ENCODE measurements at regions not wholly inside any gene's neighbourhood (a gene's known extent, or its start where the extent isn't known, plus 50 kb on each side); places are given as distances from the start of the nearest gene placed in this dataset.

- peak; percentile 40 to 52 for DNase-seq (ENCODE audit: extremely low spot score in 2 of 2)
- Histone ChIP-seq H3K4me3 (no peak overlapping the region), H3K36me3 (no peaks in the 10 kb centered on the region), H3K27me3 (no peaks in the 10 kb centered on the region), H3K9me3 (no peaks in the 10 kb centered on the region), H3K27ac (no peak overlapping the region), H3K4me1 (no peaks in the 10 kb centered on the region)
- TF ChIP-seq POLR2A (IDR thresholded peaks at IDR 0.05) (no peak), CTCF (IDR thresholded peaks at IDR 0.05) (no peak), POLR2AphosphoS5 (IDR thresholded peaks at IDR 0.05; ENCODE audit: insufficient read depth in 1 of 2, low read depth in 1 of 2) (no peak)
- intact Hi-C loops (cut with DNase I): no loop called here
Observed at GRCh38 chr19:32174386-32175113, 170.9 kb upstream of the ZNF507 start.

GRCh38 chr19:32176591-32176990 is 168.8 kb upstream of the ZNF507 start:
- H3K27ac ChIP-seq: no peak overlapping the region
- H3K9me3 ChIP-seq: no peaks in the 10 kb centered on the region
- TF ChIP-seq POLR2AphosphoS5 (IDR thresholded peaks at IDR 0.05; ENCODE audit: insufficient read depth in 1 of 2, low read depth in 1 of 2) (no peak), POLR2A (IDR thresholded peaks at IDR 0.05) (no peak), CTCF (IDR thresholded peaks at IDR 0.05) (no peak)
- no peaks in the 10 kb centered on the region for H3K27me3 ChIP-seq
- H3K36me3 ChIP-seq: no peaks in the 10 kb centered on the region
- no peaks in the 10 kb centered on the region for H3K4me1 ChIP-seq
- H3K4me3 ChIP-seq: no peak overlapping the region
- intact Hi-C loops (cut with DNase I): no loop called here
- peak; percentile 44 to 46 for DNase-seq (ENCODE audit: extremely low spot score in 2 of 2)

- no peaks in the 10 kb centered on the region for H3K9me3 ChIP-seq
- no peak overlapping the region for H3K4me3 ChIP-seq
- H3K27me3 ChIP-seq: no peaks in the 10 kb centered on the region
- intact Hi-C loops (cut with DNase I): no loop called here
- TF ChIP-seq CTCF (IDR thresholded peaks at IDR 0.05) (no peak), POLR2AphosphoS5 (IDR thresholded peaks at IDR 0.05; ENCODE audit: insufficient read depth in 1 of 2, low read depth in 1 of 2) (no peak), POLR2A (IDR thresholded peaks at IDR 0.05) (no peak)
- DNase-seq (ENCODE audit: extremely low spot score in 2 of 2): no peak
- no peaks in the 10 kb centered on the region for H3K4me1 ChIP-seq
- H3K36me3 ChIP-seq: no peaks in the 10 kb centered on the region
- no peak overlapping the region for H3K27ac ChIP-seq
Observed at GRCh38 chr19:32177686-32178085, 167.7 kb upstream of the ZNF507 start.

- H3K36me3 ChIP-seq: no peaks in the 10 kb centered on the region
- TF ChIP-seq CTCF (IDR thresholded peaks at IDR 0.05) (no peak), POLR2A (IDR thresholded peaks at IDR 0.05) (no peak), POLR2AphosphoS5 (IDR thresholded peaks at IDR 0.05; ENCODE audit: insufficient read depth in 1 of 2, low read depth in 1 of 2) (no peak)
- H3K9me3 ChIP-seq: no peaks in the 10 kb centered on the region
- H3K4me1 ChIP-seq: no peaks in the 10 kb centered on the region
- H3K27me3 ChIP-seq: no peaks in the 10 kb centered on the region
- intact Hi-C loops (cut with DNase I): no loop called here
- DNase-seq (ENCODE audit: extremely low spot score in 2 of 2): peak in 1 of 2 donors; percentile 74
- no peak overlapping the region for H3K4me3 ChIP-seq
- no peak overlapping the region for H3K27ac ChIP-seq
Observed at GRCh38 chr19:32178401-32178800, 167.0 kb upstream of the ZNF507 start.

GRCh38 chr19:32178956-32179355 is 166.5 kb upstream of the ZNF507 start:
- Histone ChIP-seq H3K9me3 (no peaks in the 10 kb centered on the region), H3K27me3 (no peaks in the 10 kb centered on the region), H3K27ac (no peak overlapping the region), H3K36me3 (no peaks in the 10 kb centered on the region), H3K4me3 (no peak overlapping the region), H3K4me1 (no peaks in the 10 kb centered on the region)
- peak; percentile 67 to 88 for DNase-seq (ENCODE audit: extremely low spot score in 2 of 2)
- intact Hi-C loops (cut with DNase I): no loop called here
- TF ChIP-seq CTCF (IDR thresholded peaks at IDR 0.05): no peak
- no peak for TF ChIP-seq POLR2A (IDR thresholded peaks at IDR 0.05)
- no peak for TF ChIP-seq POLR2AphosphoS5 (IDR thresholded peaks at IDR 0.05; ENCODE audit: insufficient read depth in 1 of 2, low read depth in 1 of 2)
